ENCODE measurements at regions not wholly inside any gene's neighbourhood (a gene's known extent, or its start where the extent isn't known, plus 50 kb on each side); places are given as distances from the start of the nearest gene placed in this dataset.

DNA sequence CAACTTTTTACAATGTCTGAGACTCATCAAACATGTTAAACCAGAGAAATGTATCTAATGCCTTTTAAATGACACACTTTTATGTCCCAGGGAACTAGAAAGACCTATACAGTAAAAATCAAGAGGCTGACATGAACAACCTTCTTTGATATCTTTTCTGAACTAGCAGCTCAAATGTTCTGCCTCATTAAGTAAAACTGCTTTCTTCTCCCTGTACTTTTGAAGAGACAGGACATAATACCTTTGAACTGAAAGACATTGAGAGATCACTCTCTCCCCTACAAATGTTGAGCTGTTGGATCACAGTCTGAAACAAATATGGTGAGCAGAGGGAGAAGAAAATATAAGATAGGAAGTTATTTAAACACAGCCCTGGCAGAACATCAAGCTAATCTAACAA is 123.0 kb downstream of the FAM181B start:
- intact Hi-C loops (cut with micrococcal nuclease), result no loop called here
- ATAC-seq (no peak), DNase-seq (no peak)
- ChIA-PET POLR2A (ENCODE audit: unreplicated experiment) (no interaction called here), CTCF (no interaction called here)
- H3K4me3 ChIP-seq (ENCODE audit: low read length), result no peak overlapping the region
- H3K27me3 ChIP-seq (ENCODE audit: low read length), result peaks cover 8% of the 10 kb centered on the region; the same call in 1 of the 2 replicates
- no TSS peak for BruUV-seq (replicated peaks)
- H3K9me2 ChIP-seq (replicated peaks; ENCODE audit: low read length), result no peaks in the 10 kb centered on the region
- H2AFZ ChIP-seq (ENCODE audit: low read length), result no peak overlapping the region
- H3K27ac ChIP-seq (ENCODE audit: low read length), result no peak overlapping the region
- H3K4me2 ChIP-seq (ENCODE audit: low read length), result no peak overlapping the region
- no peaks in the 10 kb centered on the region for H3K36me3 ChIP-seq (ENCODE audit: low read depth, low read length)
- TF ChIP-seq EZH2 (IDR thresholded peaks at IDR 0.05; ENCODE audit: low read length, unreplicated experiment) (no peak), EZH2phosphoT487 (IDR thresholded peaks at IDR 0.05; ENCODE audit: borderline replicate concordance, low read length) (no peak)
- TF ChIP-seq, protein P1, sequence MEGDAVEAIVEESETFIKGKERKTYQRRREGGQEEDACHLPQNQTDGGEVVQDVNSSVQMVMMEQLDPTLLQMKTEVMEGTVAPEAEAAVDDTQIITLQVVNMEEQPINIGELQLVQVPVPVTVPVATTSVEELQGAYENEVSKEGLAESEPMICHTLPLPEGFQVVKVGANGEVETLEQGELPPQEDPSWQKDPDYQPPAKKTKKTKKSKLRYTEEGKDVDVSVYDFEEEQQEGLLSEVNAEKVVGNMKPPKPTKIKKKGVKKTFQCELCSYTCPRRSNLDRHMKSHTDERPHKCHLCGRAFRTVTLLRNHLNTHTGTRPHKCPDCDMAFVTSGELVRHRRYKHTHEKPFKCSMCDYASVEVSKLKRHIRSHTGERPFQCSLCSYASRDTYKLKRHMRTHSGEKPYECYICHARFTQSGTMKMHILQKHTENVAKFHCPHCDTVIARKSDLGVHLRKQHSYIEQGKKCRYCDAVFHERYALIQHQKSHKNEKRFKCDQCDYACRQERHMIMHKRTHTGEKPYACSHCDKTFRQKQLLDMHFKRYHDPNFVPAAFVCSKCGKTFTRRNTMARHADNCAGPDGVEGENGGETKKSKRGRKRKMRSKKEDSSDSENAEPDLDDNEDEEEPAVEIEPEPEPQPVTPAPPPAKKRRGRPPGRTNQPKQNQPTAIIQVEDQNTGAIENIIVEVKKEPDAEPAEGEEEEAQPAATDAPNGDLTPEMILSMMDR (conservative IDR thresholded peaks at IDR 0.05; ENCODE audit: low read depth, low read length), result no peak
- no peaks in the 10 kb centered on the region for H3K79me2 ChIP-seq (ENCODE audit: low read length)
- no peaks in the 10 kb centered on the region for H3F3A ChIP-seq (ENCODE audit: low read length, unreplicated experiment)
- H4K20me1 ChIP-seq (ENCODE audit: low read length), result no peaks in the 10 kb centered on the region
- no peaks in the 10 kb centered on the region for H3K4me1 ChIP-seq (ENCODE audit: insufficient read depth, low read length)
- H3K9ac ChIP-seq (ENCODE audit: low read length), result no peak overlapping the region
- H3K9me3 ChIP-seq (ENCODE audit: low read length), result no peaks in the 10 kb centered on the region

GRCh38 chr11:82606738-82607137 is 126.9 kb downstream of the FAM181B start:
- no peak for ATAC-seq
- no peaks in the 10 kb centered on the region for H4K20me1 ChIP-seq (ENCODE audit: low read length)
- CTCF ChIA-PET, result no interaction called here

DNA sequence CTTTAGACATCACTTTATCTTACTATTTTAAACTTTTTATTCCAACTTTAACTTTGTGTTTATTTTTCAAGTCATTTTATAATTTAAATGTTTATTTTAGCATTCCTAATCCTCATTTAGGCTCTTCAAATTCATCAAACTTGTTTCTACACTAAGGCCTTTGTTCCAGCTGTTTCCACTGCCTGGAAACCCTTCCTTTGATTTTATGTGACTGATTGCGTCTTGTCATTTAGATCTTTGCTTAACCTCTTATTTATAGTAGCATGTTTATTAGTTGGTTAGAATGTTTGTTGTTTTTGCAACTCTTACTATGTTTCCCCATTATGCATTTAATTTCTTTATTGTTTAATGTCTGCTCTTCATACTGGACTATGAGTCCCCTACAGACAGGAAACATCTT is 132.0 kb downstream of the FAM181B start:
- no peaks in the 10 kb centered on the region for H3K4me1 ChIP-seq (ENCODE audit: insufficient read depth, low read length)
- no peaks in the 10 kb centered on the region for H3K9me2 ChIP-seq (replicated peaks; ENCODE audit: low read length)
- TF ChIP-seq EZH2phosphoT487 (IDR thresholded peaks at IDR 0.05; ENCODE audit: borderline replicate concordance, low read length) (no peak), EZH2 (IDR thresholded peaks at IDR 0.05; ENCODE audit: low read length, unreplicated experiment) (no peak)
- TF ChIP-seq, protein P1 (conservative IDR thresholded peaks at IDR 0.05; ENCODE audit: low read depth, low read length), result no peak
- ChIA-PET CTCF (no interaction called here), POLR2A (ENCODE audit: unreplicated experiment) (no interaction called here)
- H2AFZ ChIP-seq (ENCODE audit: low read length), result no peak overlapping the region
- no peaks in the 10 kb centered on the region for H3K36me3 ChIP-seq (ENCODE audit: low read depth, low read length)
- no peak overlapping the region for H3K9ac ChIP-seq (ENCODE audit: low read length)
- no peaks in the 10 kb centered on the region for H3F3A ChIP-seq (ENCODE audit: low read length, unreplicated experiment)
- no peak for DNase-seq
- BruUV-seq (replicated peaks), result no TSS peak
- no peak for ATAC-seq
- no peaks in the 10 kb centered on the region for H3K79me2 ChIP-seq (ENCODE audit: low read length)
- H3K27ac ChIP-seq (ENCODE audit: low read length), result no peak overlapping the region
- no peak overlapping the region for H3K4me3 ChIP-seq (ENCODE audit: low read length)
- H4K20me1 ChIP-seq (ENCODE audit: low read length), result no peaks in the 10 kb centered on the region
- intact Hi-C loops (cut with micrococcal nuclease), result no loop called here
- no peak overlapping the region for H3K4me2 ChIP-seq (ENCODE audit: low read length)
- H3K9me3 ChIP-seq (ENCODE audit: low read length), result no peaks in the 10 kb centered on the region
- 0 out of 2 replicates have a peak, but pooled peaks cover 3% of the 10 kb centered on the region for H3K27me3 ChIP-seq (ENCODE audit: low read length)

More at GRCh38 chr11:82606738-82607137, 126.9 kb downstream of the FAM181B start:
- Histone ChIP-seq H2AFZ (ENCODE audit: low read length) (no peak overlapping the region), H3F3A (ENCODE audit: low read length, unreplicated experiment) (no peaks in the 10 kb centered on the region), H3K27me3 (ENCODE audit: low read length) (0 out of 2 replicates have a peak, but pooled peaks cover 3% of the 10 kb centered on the region), H3K4me2 (ENCODE audit: low read length) (no peak overlapping the region), H3K4me1 (ENCODE audit: insufficient read depth, low read length) (no peaks in the 10 kb centered on the region), H3K36me3 (ENCODE audit: low read depth, low read length) (no peaks in the 10 kb centered on the region), H3K4me3 (ENCODE audit: low read length) (no peak overlapping the region), H3K79me2 (ENCODE audit: low read length) (no peaks in the 10 kb centered on the region), H3K27ac (ENCODE audit: low read length) (no peak overlapping the region), H3K9me2 (replicated peaks; ENCODE audit: low read length) (no peaks in the 10 kb centered on the region), H3K9me3 (ENCODE audit: low read length) (no peaks in the 10 kb centered on the region), H3K9ac (ENCODE audit: low read length) (no peak overlapping the region)
- no peak for DNase-seq
- TF ChIP-seq, protein P1 (conservative IDR thresholded peaks at IDR 0.05; ENCODE audit: low read depth, low read length), result no peak
- TF ChIP-seq EZH2phosphoT487 (IDR thresholded peaks at IDR 0.05; ENCODE audit: borderline replicate concordance, low read length) (no peak), EZH2 (IDR thresholded peaks at IDR 0.05; ENCODE audit: low read length, unreplicated experiment) (no peak)
- no TSS peak for BruUV-seq (replicated peaks)
- POLR2A ChIA-PET (ENCODE audit: unreplicated experiment), result interaction anchor here (0.5 kb wide), 1 partner anchor 42 kb away, joined by 4 read pairs; no protein-coding TSS in a partner anchor
- intact Hi-C loops (cut with micrococcal nuclease), result no loop called here

Data from PC-3 (cell line).